OCI-LY1 (cell line): ENCODE measurements at regions not wholly inside any gene's neighbourhood (a gene's known extent, or its start where the extent isn't known, plus 50 kb on each side); places are given as distances from the start of the nearest gene placed in this dataset.
"Not testable (repeated sequence)": the region's sequence is repeated elsewhere in the genome, so short reads cannot be mapped to it uniquely, and the experiment has no call there.

ENCODE experiments used
- H2AFZ ChIP-seq: fragments of 200-600 bp; sonication (generic), shearing (Covaris generic); 2 replicates; pipeline ENCODE4 v1.6.0; 2014; ENCODE audit warnings: antibody characterized with exemption, mild to moderate bottlenecking, low read length
- H3F3A ChIP-seq: fragments of 200-600 bp; sonication (generic), shearing (Covaris generic); 2 replicates; pipeline ENCODE4 v1.6.0; 2014; ENCODE audit warnings: mild to moderate bottlenecking, antibody characterized with exemption, low read length, moderate library complexity; ENCODE audit not compliant: insufficient read depth
- H3K27ac ChIP-seq: fragments of 200-600 bp; sonication (generic); 2 replicates; pipeline ENCODE4 v1.5.1; 2014; ENCODE audit warnings: low read length, mixed run types, mild to moderate bottlenecking, low read depth; ENCODE audit not compliant: poor library complexity, severe bottlenecking
- H3K27me3 ChIP-seq: fragments of 200-600 bp; sonication (generic); 2 replicates; pipeline ENCODE4 v1.6.0; 2014; ENCODE audit warnings: antibody characterized with exemption, mild to moderate bottlenecking, low read length, moderate library complexity; ENCODE audit not compliant: insufficient read depth
- H3K36me3 ChIP-seq: fragments of 200-600 bp; sonication (generic); 2 replicates; pipeline ENCODE4 v1.6.1; 2014; ENCODE audit warnings: mild to moderate bottlenecking, antibody characterized with exemption, low read length, moderate library complexity, mixed read lengths; ENCODE audit not compliant: insufficient read depth
- H3K4me1 ChIP-seq: fragments of 200-600 bp; sonication (generic); 2 replicates; pipeline ENCODE4 v1.5.1; 2014; ENCODE audit warnings: mild to moderate bottlenecking, low read length, moderate library complexity; ENCODE audit not compliant: insufficient read depth, severe bottlenecking
- H3K4me2 ChIP-seq: fragments of 200-600 bp; sonication (generic), shearing (Covaris generic); 2 replicates; pipeline ENCODE4 v1.6.1; 2014; ENCODE audit warnings: low read length
- H3K4me3 ChIP-seq: fragments of 200-600 bp; sonication (generic); 2 replicates; pipeline ENCODE4 v1.5.1; 2014; ENCODE audit warnings: low read length, low read depth, mild to moderate bottlenecking, mixed read lengths; ENCODE audit not compliant: poor library complexity, severe bottlenecking
- H3K79me2 ChIP-seq: fragments of 200-600 bp; shearing (Covaris generic); 2 replicates; pipeline ENCODE4 v1.6.1; 2016; ENCODE audit warnings: mixed run types, low read length, mixed read lengths; ENCODE audit not compliant: insufficient read depth
- H3K9ac ChIP-seq: fragments of 200-600 bp; sonication (generic), shearing (Covaris generic); 2 replicates; pipeline ENCODE4 v1.6.1; 2014; ENCODE audit warnings: mild to moderate bottlenecking, low read length, mixed read lengths
- H3K9me2 ChIP-seq: fragments of 200-600 bp; sonication (generic), shearing (Covaris generic); 2 replicates; pipeline ENCODE4 v1.6.1; 2014; ENCODE audit warnings: low read depth, mild to moderate bottlenecking, low read length, mixed read lengths
- H3K9me3 ChIP-seq: fragments of 200-600 bp; shearing (Covaris generic); 2 replicates; pipeline ENCODE4 v1.6.1; 2014; ENCODE audit warnings: low read length, mixed read lengths
- H4K20me1 ChIP-seq: fragments of 200-600 bp; sonication (generic), shearing (Covaris generic); 2 replicates; pipeline ENCODE4 v1.6.0; 2016; ENCODE audit warnings: mild to moderate bottlenecking, low read length; ENCODE audit not compliant: insufficient read depth
- CTCF ChIP-seq: fragments of 200-600 bp; sonication (generic), shearing (Covaris generic); IDR thresholded peaks from 2 replicates; pipeline ENCODE4 v1.5.1; 2017; ENCODE audit warnings: mild to moderate bottlenecking, antibody characterized with exemption, low read length, moderate library complexity, mixed read lengths
- EZH2 ChIP-seq: fragments of 200-600 bp; sonication (generic), shearing (Covaris generic); IDR thresholded peaks from 2 replicates; pipeline ENCODE4 v1.8.0; 2017; ENCODE audit warnings: borderline replicate concordance, mixed run types, mild to moderate bottlenecking, antibody characterized with exemption, low read length, moderate library complexity, mixed read lengths

- Histone ChIP-seq H3K27me3 (peaks cover 4% of the 10 kb centered on the region; the same call in 1 of the 2 replicates), H3K36me3 (peaks cover 5% of the 10 kb centered on the region; the same call in 1 of the 2 replicates), H3K79me2 (no peaks in the 10 kb centered on the region), H3F3A (no peaks in the 10 kb centered on the region), H3K27ac (no peak overlapping the region), H2AFZ (no peak overlapping the region), H3K4me3 (no peak overlapping the region), H3K4me2 (no peak overlapping the region), H3K4me1 (peaks cover 5% of the 10 kb centered on the region), H4K20me1 (no peaks in the 10 kb centered on the region), H3K9me2 (no peaks in the 10 kb centered on the region), H3K9me3 (peaks cover 8% of the 10 kb centered on the region; the same call in 1 of the 2 replicates), H3K9ac (no peak overlapping the region)
- TF ChIP-seq EZH2 = no peak
- no peak for TF ChIP-seq CTCF
Observed at GRCh38 chr2:8611700-8612099, 70.2 kb upstream of the ID2 start.

- Histone ChIP-seq H3K27me3 (peaks cover 4% of the 10 kb centered on the region; the same call in 1 of the 2 replicates), H3K9ac (no peak overlapping the region), H3K36me3 (peaks cover 5% of the 10 kb centered on the region; the same call in 1 of the 2 replicates), H3K4me3 (no peak overlapping the region), H3K9me2 (no peaks in the 10 kb centered on the region), H3F3A (no peaks in the 10 kb centered on the region), H4K20me1 (no peaks in the 10 kb centered on the region), H3K4me2 (no peak overlapping the region), H3K79me2 (no peaks in the 10 kb centered on the region), H3K4me1 (no peaks in the 10 kb centered on the region), H2AFZ (no peak overlapping the region), H3K27ac (no peak overlapping the region), H3K9me3 (peaks cover 8% of the 10 kb centered on the region; the same call in 1 of the 2 replicates)
- no peak for TF ChIP-seq EZH2
- no peak for TF ChIP-seq CTCF
Observed at GRCh38 chr2:8612734-8613179, 69.1 kb upstream of the ID2 start.

- H3K36me3 ChIP-seq, H3K4me1 ChIP-seq, H3K9me2 ChIP-seq: not testable (repeated sequence)
Observed at GRCh38 chr2:8613207-8613999, 68.5 kb upstream of the ID2 start.

GRCh38 chr2:8614646-8615045 lies 67.2 kb upstream of the ID2 start:
- no peak overlapping the region for H3K4me2 ChIP-seq
- no peaks in the 10 kb centered on the region for H3K9me2 ChIP-seq
- H3K36me3 ChIP-seq = peaks cover 5% of the 10 kb centered on the region; the same call in 1 of the 2 replicates
- no peaks in the 10 kb centered on the region for H3K79me2 ChIP-seq
- peaks cover 4% of the 10 kb centered on the region; the same call in 1 of the 2 replicates for H3K27me3 ChIP-seq
- no peak overlapping the region for H2AFZ ChIP-seq
- no peaks in the 10 kb centered on the region for H3F3A ChIP-seq
- H3K4me3 ChIP-seq = no peak overlapping the region
- H3K9me3 ChIP-seq = peaks cover 8% of the 10 kb centered on the region; the same call in 1 of the 2 replicates
- no peaks in the 10 kb centered on the region for H3K4me1 ChIP-seq
- TF ChIP-seq EZH2 (no peak), CTCF (no peak)
- H4K20me1 ChIP-seq = no peaks in the 10 kb centered on the region
- no peak overlapping the region for H3K27ac ChIP-seq
- H3K9ac ChIP-seq = no peak overlapping the region

More at GRCh38 chr2:8613207-8613999, 68.5 kb upstream of the ID2 start:
- not testable (repeated sequence) for H3K4me3 ChIP-seq, H4K20me1 ChIP-seq, H3K9me3 ChIP-seq, H3F3A ChIP-seq, H2AFZ ChIP-seq, H3K27me3 ChIP-seq, H3K4me2 ChIP-seq, H3K9ac ChIP-seq, H3K27ac ChIP-seq, H3K79me2 ChIP-seq
